Sigmoid colon (tissue), 4 donors: ENCODE measurements at regions not wholly inside any gene's neighbourhood (a gene's known extent, or its start where the extent isn't known, plus 50 kb on each side); places are given as distances from the start of the nearest gene placed in this dataset.

Source experiments
- CTCF ChIP-seq, 4 experiments: fragments of 450-650 bp in 3 of 4; fragments of 200-600 bp in 1 of 4; IDR thresholded peaks; one replicate each; pipeline ENCODE4 v1.5.1; 2016 to 2019; ENCODE audit warnings: antibody characterized with exemption in 4 of 4, mild to moderate bottlenecking in 3 of 4, moderate library complexity in 2 of 4
- POLR2AphosphoS5 ChIP-seq, 4 donors: sonication (generic); formaldehyde crosslinking; IDR thresholded peaks; one replicate each; pipeline ENCODE4 v1.6.1; 2017; ENCODE audit warnings: antibody characterized with exemption in 4 of 4

- TF ChIP-seq CTCF (IDR thresholded peaks at IDR 0.05), result no peak
- no peak for TF ChIP-seq POLR2AphosphoS5 (IDR thresholded peaks at IDR 0.05)
These were observed 126.3 kb downstream of the C11orf91 start for GRCh38 chr11:33574331-33574730.
